Stimulated activated CD4-positive, alpha-beta T cell treated with anti-CD3 and anti-CD28 coated beads, Interleukin-12 subunit alpha, Interleukin-12 subunit beta, amount 100 ng/mL, for 24 hours (primary cell): ENCODE measurements at regions not wholly inside any gene's neighbourhood (a gene's known extent, or its start where the extent isn't known, plus 50 kb on each side); places are given as distances from the start of the nearest gene placed in this dataset.
"Not testable (repeated sequence)": the region's sequence is repeated elsewhere in the genome, so short reads cannot be mapped to it uniquely, and the experiment has no call there.

Source experiments
- DNase-seq, 2 experiments: peaks; one replicate each; pipeline ENCODE4 v3.0.0-alpha.2; 2020; ENCODE audit warnings: low read depth in 2 of 2

DNA sequence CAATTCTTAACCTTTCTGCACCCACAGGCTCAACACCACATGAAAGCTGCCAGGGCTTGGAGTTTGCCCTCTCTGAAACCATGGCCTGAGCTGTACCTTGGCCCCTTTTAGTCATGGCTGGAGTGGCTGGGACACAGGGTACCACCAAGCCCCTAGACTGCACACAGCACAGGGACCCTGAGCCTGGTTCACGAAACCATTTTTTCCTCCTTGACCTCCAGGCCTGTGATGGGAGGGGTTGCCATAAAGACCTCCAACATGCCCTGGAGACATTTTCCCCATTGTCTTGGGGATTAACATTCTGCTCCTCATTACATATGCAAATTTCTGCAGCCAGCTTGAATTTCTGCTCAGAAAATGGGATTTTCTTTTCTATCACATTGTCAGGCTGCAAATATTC, 113.4 kb downstream of the XPNPEP1 start:
- not testable (repeated sequence) for DNase-seq

GRCh38 chr10:109801191-109801590, 122.1 kb downstream of the XPNPEP1 start:
- DNase-seq: not testable (repeated sequence)

DNA sequence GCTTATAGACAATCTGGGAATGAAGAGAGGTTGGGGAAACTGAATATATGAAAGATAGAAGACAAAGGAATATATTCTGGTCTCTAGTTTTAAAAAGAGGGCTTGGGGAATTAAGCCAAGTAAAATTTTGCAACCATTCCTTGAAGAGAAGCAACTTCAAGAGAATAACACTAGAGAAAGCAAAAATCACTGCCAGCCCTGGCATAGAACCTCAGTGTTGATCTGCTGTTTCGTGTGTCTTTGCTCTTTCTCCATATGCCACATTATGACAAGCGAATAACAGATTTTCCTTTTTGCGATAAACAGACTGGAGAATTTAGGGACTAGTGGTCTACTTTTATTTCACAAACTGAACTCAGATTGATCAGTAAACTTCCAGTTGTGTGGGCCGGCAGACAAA, 132.7 kb downstream of the XPNPEP1 start:
- DNase-seq: no peak

GRCh38 chr10:109784236-109784635, 139.1 kb downstream of the XPNPEP1 start:
- DNase-seq: no peak

DNA sequence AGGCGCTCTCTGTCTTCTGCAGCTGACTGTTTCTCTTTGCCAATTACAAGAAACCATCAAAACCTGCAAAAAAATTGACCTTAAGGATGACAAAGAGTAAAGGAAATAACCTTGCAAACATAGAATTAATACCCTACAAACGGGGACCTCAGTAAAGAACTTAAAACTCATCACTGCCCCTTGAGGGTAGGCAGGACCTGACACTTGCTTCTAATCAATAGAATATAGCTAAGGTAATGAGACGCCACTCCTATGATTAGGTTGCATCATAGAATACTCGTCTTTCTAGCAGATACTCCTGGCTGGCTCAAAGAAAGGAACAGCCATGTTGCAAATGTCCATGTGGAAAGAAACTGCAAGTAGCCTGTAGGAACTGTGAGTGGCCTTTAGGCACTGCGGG, 140.0 kb downstream of the XPNPEP1 start:
- no peak for DNase-seq

DNA sequence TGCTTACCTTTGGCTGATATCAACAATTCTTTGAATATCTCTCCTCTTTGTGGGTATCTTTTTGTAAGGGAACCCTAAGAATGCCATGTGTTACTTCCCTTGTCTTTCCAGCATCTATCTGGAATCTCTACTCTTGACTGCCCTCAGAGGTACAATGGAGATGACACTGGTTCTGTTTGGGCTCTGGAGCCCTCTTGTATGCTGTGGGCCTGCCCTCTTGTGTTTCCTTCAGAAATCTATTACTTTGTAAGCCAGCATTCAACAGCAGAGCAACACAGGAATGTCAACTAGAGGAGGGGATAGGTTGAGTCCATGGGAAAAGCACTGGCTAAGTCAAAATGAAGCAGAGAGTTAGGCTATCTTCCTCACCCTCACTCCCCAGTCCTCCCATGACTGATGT, 142.3 kb downstream of the XPNPEP1 start:
- DNase-seq: no peak

GRCh38 chr10:109778993-109779392, 144.3 kb downstream of the XPNPEP1 start:
- DNase-seq: no peak

GRCh38 chr10:109774121-109774440, 149.2 kb downstream of the XPNPEP1 start:
- DNase-seq: no peak

GRCh38 chr10:109773288-109774120, 149.8 kb downstream of the XPNPEP1 start:
- no peak for DNase-seq

- no peak for DNase-seq
Measured at GRCh38 chr10:109770663-109771062, 152.6 kb downstream of the XPNPEP1 start.

GRCh38 chr10:109769966-109770365, 153.3 kb downstream of the XPNPEP1 start:
- no peak for DNase-seq

DNA sequence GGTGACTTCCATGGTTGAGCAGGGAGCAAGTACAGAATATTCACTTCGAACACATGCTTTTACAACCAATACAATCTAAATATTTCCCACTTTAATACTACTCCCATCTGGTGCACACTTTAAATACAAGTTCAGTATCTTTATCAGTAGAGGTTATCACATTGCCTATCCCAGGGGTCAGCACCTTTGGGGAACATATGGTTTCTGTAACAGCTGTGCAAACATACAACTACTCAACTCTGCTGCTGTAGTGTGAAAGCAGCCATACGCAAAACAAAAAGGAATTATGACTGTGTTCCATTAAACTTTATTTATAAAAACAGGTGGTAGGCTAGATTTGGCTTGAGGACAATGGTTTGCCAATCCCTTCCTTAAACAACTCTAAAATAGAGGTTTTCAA, 157.5 kb downstream of the XPNPEP1 start:
- no peak for DNase-seq

GRCh38 chr10:109762555-109762954, 160.8 kb downstream of the XPNPEP1 start:
- DNase-seq: no peak

DNA sequence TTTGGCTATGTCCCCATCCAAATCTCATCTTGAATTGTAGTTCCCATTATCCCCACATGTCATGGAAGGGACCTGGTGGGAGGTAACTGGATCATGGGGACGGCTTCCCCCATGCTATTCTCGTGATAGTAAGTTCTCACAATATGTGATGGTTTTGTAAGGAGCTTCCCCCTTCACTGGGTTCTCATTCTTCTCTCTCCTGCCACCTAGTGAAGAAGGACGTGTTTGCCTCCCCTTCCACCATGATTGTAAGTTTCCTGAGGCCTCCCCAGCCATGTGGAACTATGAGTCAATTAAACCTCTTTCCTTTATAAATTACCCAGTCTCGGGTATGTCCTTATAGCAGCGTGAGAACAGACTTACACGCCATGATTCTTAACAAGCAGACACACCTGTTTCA, 165.6 kb downstream of the XPNPEP1 start:
- not testable (repeated sequence) for DNase-seq

DNA sequence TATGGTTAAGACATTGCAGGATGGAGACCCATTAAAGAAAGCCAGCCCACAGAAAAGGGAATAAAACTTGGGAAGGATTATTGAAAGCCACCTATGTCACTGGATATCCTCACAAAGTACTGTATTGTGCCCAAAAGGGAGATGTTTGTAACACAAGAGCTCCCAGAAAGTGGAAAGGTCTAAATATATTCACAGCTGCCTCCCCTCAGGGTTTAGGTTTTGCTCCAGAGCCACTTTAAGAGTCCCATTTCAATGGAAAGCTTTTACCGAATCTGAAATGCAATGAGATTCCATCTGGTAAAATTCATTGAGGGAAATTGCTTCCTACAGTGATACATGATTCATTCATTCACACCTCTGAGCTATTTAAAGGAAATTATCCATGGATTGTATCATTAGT, 176.4 kb downstream of the XPNPEP1 start:
- DNase-seq: no peak

DNA sequence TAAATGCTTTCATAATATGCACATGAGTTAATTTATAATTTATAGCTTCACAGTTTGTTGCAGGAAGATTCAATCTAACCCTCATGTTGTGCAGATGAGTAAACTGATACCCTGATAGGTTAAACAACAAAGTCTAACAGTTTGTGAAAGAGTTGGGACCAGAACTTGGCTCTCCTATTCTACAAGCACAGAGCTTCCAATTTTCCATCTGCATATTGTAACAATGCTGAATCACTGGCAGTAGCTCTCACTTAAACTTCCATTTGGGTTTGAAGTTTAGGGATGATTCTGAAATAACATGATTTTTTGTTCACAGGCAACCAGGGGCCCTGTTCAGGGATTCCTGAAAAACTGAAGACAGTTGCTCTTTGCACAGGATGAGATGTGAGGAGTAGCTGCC, 179.3 kb downstream of the XPNPEP1 start:
- no peak for DNase-seq

DNA sequence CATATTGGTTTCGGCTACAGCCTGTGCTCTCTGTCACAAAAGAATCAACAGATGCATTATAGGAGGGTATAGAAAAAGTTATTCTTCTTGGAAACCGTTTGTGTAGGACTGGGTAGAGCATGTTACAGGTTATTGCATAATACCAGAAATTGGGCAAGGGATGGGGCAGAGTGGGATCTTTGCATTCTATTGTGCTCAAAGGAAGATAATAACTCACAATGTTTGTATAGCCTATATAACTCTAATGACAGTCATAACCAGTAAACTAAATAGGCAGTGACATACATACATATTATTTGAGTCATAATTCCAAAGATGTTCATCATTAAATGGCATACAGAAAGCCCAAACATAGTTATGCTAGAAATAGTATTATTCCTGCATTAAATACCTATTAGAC, 179.7 kb downstream of the XPNPEP1 start:
- no peak for DNase-seq

- no peak for DNase-seq
Measured at GRCh38 chr10:109743146-109743545, 180.2 kb downstream of the XPNPEP1 start.

DNA sequence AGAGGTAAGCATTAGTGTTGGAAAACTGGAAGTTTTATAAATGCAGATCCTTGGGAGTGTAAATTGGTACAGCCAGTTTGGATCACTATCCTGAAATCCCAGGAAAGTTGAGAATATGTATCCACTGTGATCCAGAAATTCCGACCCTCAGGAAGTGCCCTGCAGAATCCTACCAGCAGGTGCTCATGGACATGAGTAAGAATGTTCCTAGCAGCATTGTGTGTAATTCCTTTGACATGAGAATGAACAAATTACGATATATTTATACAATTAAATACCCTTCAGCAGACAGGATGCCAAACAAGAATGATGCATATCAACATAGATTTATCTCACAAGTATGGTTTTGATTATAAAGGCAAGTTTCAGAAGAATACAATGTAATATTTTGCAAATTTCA, 181.6 kb downstream of the XPNPEP1 start:
- no peak for DNase-seq

DNA sequence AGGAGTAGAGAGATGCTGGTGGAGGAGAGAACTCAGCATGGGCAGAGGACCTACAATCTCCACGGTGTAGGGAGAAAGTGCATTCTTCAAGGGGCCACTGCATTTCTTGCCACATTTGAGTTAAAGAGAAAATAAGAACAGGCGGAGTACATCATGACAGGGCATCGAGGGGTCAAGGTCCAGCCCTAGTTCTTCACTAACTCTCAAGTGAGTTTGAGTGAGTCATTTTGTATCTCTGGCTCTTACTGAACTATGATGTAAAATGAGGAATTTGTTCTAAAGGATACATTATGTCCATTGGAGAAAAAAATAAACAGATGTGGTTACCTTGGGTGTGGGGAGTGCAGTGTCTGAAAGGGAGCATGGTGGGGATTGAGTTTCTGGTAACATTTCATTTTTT, 182.9 kb downstream of the XPNPEP1 start:
- DNase-seq: no peak

DNA sequence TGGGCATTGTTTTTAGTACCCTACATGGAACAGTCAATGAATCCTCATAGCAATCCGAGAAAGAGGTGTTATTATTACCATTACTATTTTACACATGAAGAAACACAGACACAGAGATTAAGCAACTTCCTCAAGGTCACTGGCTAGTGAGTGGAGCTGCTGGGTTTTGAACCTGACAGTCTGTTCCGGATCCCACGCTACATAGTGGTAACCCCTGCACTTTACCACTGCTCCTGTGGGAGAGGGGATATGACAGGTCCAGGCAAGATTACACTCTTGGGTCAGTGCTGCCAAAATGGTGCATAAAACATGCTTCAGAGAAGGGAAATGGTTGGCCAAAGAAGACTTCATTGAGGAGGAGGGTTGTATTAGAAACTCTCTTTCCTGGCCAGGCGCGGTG, 185.7 kb downstream of the XPNPEP1 start:
- no peak for DNase-seq

- DNase-seq: no peak
Measured at GRCh38 chr10:109737009-109737408, 186.3 kb downstream of the XPNPEP1 start.

DNA sequence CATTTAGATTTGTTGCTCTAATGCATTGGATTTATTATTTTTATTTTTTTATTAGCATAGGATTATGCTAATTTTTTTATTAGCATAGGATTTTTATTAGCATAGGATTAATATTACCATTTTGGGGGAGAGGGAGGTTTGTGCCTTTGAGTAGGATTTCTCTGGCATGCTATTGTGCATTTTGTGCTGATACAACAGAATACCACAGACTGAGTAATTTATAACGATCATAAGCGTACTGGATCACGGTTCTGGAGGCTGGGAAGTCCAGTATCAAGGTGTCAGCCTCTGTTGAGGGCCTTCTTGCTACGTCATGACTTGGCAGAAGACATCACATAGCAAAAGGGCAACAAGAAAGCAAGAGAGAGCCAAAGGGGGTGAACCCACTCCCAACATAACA, 187.5 kb downstream of the XPNPEP1 start:
- no peak for DNase-seq
